ENCODE measurements at regions not wholly inside any gene's neighbourhood (a gene's known extent, or its start where the extent isn't known, plus 50 kb on each side); places are given as distances from the start of the nearest gene placed in this dataset.
A peak's percentile ranks its signal among the peaks of the same experiment; 100 is the strongest.
"Not testable (repeated sequence)": the region's sequence is repeated elsewhere in the genome, so short reads cannot be mapped to it uniquely, and the experiment has no call there.

GRCh38 chr5:70778240-70778639, 122.2 kb upstream of the SERF1A start:
- not testable (repeated sequence) for H3K9me3 ChIP-seq (replicated peaks); H3K4me1 ChIP-seq (replicated peaks); H3K27me3 ChIP-seq (replicated peaks); H3K4me3 ChIP-seq; H3K36me3 ChIP-seq; H3K27ac ChIP-seq
- peak in 1 of 2 experiments; percentile 34 for DNase-seq (ENCODE audit: low read depth in 1 of 2, low spot score in 2 of 2)
